Brain microvascular endothelial cell (primary cell): ENCODE measurements at regions not wholly inside any gene's neighbourhood (a gene's known extent, or its start where the extent isn't known, plus 50 kb on each side); places are given as distances from the start of the nearest gene placed in this dataset.

Experiments used
- DNase-seq: peaks from one replicate; pipeline ENCODE4 v3.0.0-alpha.2; 2020
- H3K27ac ChIP-seq: fragments of 250-450 bp; sonication (Bioruptor Pico); 2 replicates; pipeline ENCODE4 v1.5.1; 2020; ENCODE audit warnings: mild to moderate bottlenecking, moderate library complexity
- H3K27me3 ChIP-seq: fragments of 250-450 bp; sonication (Bioruptor Pico); replicated peaks from 2 replicates; pipeline ENCODE4 v1.5.1; 2020; ENCODE audit warnings: mild to moderate bottlenecking
- H3K36me3 ChIP-seq: fragments of 250-450 bp; sonication (Bioruptor Pico); replicated peaks from 2 replicates; pipeline ENCODE4 v1.5.1; 2020; ENCODE audit warnings: mild to moderate bottlenecking
- H3K4me3 ChIP-seq: 2 replicates; pipeline ENCODE4 v1.5.1; 2011; ENCODE audit warnings: low read depth, mild to moderate bottlenecking, control low read depth, low read length, moderate library complexity
- CTCF ChIP-seq: IDR thresholded peaks from 2 replicates; pipeline ENCODE4 v1.5.1; 2011; ENCODE audit warnings: low read depth, mild to moderate bottlenecking, moderate library complexity, low read length, control low read depth, inconsistent platforms; ENCODE audit errors: missing control alignments
- in situ Hi-C: cut with HindIII; loops from 2 replicates; pipeline ENCODE4 v1.10.0; 2017; ENCODE audit warnings: low sequenced_read_pairs, low pct_ligation_motif_present

- Histone ChIP-seq H3K36me3 (no peaks in the 10 kb centered on the region), H3K27ac (no peak overlapping the region), H3K27me3 (no peaks in the 10 kb centered on the region), H3K4me3 (no peak overlapping the region)
- TF ChIP-seq CTCF, result no peak
- in situ Hi-C loops, result loop anchor here (25.0 kb wide), 1 partner anchor 264 kb away; the partner anchor contains the start of gene ITGA8
- DNase-seq, result no peak
Observed at GRCh38 chr10:15448598-15448997, 77.5 kb upstream of the FAM171A1 start.

- DNase-seq, result no peak
- Histone ChIP-seq H3K27me3 (no peaks in the 10 kb centered on the region), H3K4me3 (no peak overlapping the region), H3K36me3 (no peaks in the 10 kb centered on the region), H3K27ac (no peak overlapping the region)
- TF ChIP-seq CTCF, result no peak
- in situ Hi-C loops, result loop anchor here (25.0 kb wide), 1 partner anchor 267 kb away; the partner anchor contains the start of gene ITGA8
Observed at GRCh38 chr10:15445006-15445390, 73.9 kb upstream of the FAM171A1 start.

GRCh38 chr10:15444105-15445005, 73.3 kb upstream of the FAM171A1 start:
- H3K27me3 ChIP-seq, result no peaks in the 10 kb centered on the region

GRCh38 chr10:15442056-15442455, 71.0 kb upstream of the FAM171A1 start:
- H3K4me3 ChIP-seq, result no peak overlapping the region
- in situ Hi-C loops, result loop anchor here (25.0 kb wide), 1 partner anchor 270 kb away; the partner anchor contains the start of gene ITGA8
- TF ChIP-seq CTCF, result no peak
- no peak overlapping the region for H3K27ac ChIP-seq
- no peaks in the 10 kb centered on the region for H3K36me3 ChIP-seq
- no peaks in the 10 kb centered on the region for H3K27me3 ChIP-seq
- no peak for DNase-seq

More at GRCh38 chr10:15444105-15445005, 73.3 kb upstream of the FAM171A1 start:
- Histone ChIP-seq H3K4me3 (no peak overlapping the region), H3K27ac (no peak overlapping the region), H3K36me3 (no peaks in the 10 kb centered on the region)
- in situ Hi-C loops, result loop anchor here (25.0 kb wide), 1 partner anchor 268 kb away; the partner anchor contains the start of gene ITGA8
- no peak for TF ChIP-seq CTCF
- no peak for DNase-seq

GRCh38 chr10:15440204-15440711, 69.2 kb upstream of the FAM171A1 start:
- no peak for DNase-seq
- H3K27ac ChIP-seq, result no peak overlapping the region
- H3K27me3 ChIP-seq, result no peaks in the 10 kb centered on the region
- no peak for TF ChIP-seq CTCF
- no peaks in the 10 kb centered on the region for H3K36me3 ChIP-seq
- in situ Hi-C loops, result loop anchor here (25.0 kb wide), 1 partner anchor 272 kb away; the partner anchor contains the start of gene ITGA8
- H3K4me3 ChIP-seq, result no peak overlapping the region
